NCI-H460 (cell line): ENCODE measurements at regions not wholly inside any gene's neighbourhood (a gene's known extent, or its start where the extent isn't known, plus 50 kb on each side); places are given as distances from the start of the nearest gene placed in this dataset.
"Not testable (repeated sequence)": the region's sequence is repeated elsewhere in the genome, so short reads cannot be mapped to it uniquely, and the experiment has no call there.

Experiments
- DNase-seq: peaks from one replicate; pipeline ENCODE4 v3.0.0-alpha.2; 2016; ENCODE audit warnings: low read depth; ENCODE audit errors: extremely low read depth

- DNase-seq: no peak
Measured at GRCh38 chr3:64438812-64439211, 213.5 kb upstream of the PRICKLE2 start.

GRCh38 chr3:64438066-64438465 is 212.8 kb upstream of the PRICKLE2 start:
- no peak for DNase-seq

DNA sequence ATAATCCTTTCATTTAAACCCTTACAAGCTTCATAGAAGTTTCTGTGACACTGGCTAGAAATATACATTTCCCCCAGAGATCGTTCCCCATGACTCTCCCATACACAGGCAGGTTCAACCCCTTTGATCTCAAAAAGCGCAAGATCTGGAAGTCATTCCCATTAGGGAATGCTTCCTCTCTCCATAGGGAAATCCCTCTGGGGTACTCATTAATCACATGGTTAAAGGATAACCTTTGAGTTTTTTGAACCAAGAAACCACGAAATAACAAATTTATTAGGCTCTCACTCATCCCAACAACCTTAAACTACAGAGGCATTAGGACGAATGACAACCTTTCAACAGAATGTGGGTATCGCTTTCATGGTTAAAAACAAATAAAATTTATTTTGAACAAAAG is 211.9 kb upstream of the PRICKLE2 start:
- no peak for DNase-seq

- not testable (repeated sequence) for DNase-seq
Measured at GRCh38 chr3:64435023-64435422, 209.8 kb upstream of the PRICKLE2 start.

- DNase-seq: no peak
Measured at GRCh38 chr3:64432870-64433269, 207.6 kb upstream of the PRICKLE2 start.

GRCh38 chr3:64431526-64432091 is 206.3 kb upstream of the PRICKLE2 start:
- no peak for DNase-seq

- no peak for DNase-seq
Measured at GRCh38 chr3:64427671-64428070, 202.4 kb upstream of the PRICKLE2 start.

DNA sequence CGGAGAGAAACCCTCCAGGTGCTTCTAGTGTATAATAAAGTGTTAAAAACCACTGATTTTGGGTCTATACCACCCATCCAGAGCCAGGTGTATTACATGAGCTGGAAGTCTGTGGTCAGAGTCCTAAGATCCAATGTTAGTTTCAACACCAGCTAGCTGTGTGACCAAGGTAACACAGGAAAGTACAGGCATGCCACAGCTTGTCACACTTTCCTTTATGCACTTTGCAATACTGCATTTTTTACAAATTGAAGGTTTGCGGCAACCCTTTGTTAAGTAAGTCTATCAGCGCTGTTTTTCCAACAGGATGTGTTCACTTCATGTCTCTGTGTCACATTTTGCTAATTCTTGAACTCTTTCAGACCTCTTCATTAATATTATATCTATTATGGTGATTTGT is 201.3 kb upstream of the PRICKLE2 start:
- no peak for DNase-seq

DNA sequence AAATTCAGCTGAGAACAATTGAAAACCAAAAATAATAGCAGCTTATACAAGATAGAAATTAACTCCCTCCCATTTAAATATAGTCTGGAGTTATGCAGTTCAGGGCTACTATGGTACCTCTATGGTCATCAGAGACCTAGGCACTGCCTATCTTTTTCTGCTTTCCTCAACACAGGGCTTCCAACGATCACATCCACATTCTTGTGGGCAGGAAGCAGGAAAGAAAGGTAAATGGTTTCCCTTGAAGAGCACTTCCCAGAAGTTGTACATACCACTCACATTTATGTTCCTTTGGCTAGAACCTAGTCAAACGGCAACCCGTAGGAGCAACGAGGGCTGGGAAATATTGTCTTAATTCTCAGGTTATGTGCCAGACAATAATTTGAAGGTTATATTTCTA is 197.7 kb upstream of the PRICKLE2 start:
- no peak for DNase-seq

GRCh38 chr3:64422192-64422591 is 196.9 kb upstream of the PRICKLE2 start:
- DNase-seq: no peak

GRCh38 chr3:64417816-64418215 is 192.6 kb upstream of the PRICKLE2 start:
- no peak for DNase-seq

DNA sequence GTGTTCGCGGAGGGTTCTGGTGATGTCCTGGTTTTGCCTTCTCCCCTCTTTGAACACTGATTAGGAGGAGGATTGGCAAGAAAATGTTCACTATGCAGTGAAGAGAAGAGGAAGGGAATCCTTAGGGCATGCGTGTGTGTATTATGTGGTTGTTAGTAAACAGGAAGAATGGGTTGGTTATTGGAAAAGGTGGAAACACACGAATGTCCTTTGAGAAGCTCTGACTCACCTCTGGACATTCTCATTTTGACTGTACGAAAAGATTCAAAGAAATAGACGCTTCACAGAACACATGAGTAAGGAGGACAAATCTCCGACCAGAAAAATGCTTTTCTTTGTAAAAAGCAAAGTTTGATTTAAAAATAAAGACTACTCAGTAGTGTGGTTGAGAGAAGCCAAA is 188.8 kb upstream of the PRICKLE2 start:
- no peak for DNase-seq

DNA sequence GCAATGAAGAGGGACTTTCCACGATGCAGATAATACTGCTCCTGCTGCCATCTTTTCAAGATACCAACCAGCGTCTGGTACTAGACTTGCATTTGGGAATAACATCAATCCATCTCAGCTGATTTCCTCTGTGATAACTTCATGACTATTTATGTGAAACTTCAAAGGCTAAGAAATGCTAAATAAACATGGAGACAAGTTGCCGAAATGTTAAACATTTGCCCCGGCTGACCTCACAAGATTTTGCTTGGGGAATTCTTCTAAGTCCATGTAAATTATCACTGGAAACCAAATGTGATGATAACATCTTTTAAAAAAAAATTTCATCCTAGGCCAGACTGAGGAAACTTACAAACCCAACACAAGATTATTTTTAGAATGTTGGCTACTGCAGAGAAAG is 185.8 kb upstream of the PRICKLE2 start:
- DNase-seq: no peak

DNA sequence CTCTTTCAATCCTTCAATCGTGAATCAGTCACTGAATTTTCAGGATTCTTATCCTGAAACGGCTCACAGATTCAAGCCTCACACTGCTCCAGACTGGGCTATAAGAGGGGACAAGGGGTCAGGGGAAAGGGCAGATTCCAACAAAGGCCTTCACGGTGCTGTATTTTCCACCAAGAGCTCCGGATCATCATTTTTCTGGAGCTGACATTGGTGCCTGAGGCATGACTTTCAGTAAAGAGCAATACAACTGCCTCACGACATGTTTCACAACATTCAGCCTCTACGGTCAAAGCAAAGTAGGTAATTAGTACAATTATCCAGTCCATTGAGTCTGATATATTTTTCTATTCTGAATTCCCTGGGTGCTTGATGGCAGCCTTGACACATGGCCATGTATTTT is 185.0 kb upstream of the PRICKLE2 start:
- no peak for DNase-seq

DNA sequence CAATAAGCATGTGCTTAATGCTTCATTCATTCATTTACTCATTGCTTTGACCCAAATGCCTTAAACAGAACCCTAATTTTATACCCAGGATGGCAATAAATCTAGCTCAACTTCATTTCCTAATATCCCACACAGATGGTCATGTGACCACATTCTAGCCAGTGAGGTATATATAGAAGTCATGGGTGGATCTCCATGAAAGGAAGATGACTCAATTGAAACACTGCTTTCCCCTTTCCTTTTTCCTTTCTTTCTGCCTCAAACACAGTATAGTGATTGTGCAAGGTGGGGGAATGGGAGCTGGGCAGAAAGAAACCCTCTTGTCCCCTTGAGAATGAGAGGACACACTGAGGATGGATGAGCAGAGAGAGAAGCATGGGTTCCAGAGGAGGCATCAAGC is 183.5 kb upstream of the PRICKLE2 start:
- no peak for DNase-seq

GRCh38 chr3:64406271-64406670 is 181.0 kb upstream of the PRICKLE2 start:
- no peak for DNase-seq

DNA sequence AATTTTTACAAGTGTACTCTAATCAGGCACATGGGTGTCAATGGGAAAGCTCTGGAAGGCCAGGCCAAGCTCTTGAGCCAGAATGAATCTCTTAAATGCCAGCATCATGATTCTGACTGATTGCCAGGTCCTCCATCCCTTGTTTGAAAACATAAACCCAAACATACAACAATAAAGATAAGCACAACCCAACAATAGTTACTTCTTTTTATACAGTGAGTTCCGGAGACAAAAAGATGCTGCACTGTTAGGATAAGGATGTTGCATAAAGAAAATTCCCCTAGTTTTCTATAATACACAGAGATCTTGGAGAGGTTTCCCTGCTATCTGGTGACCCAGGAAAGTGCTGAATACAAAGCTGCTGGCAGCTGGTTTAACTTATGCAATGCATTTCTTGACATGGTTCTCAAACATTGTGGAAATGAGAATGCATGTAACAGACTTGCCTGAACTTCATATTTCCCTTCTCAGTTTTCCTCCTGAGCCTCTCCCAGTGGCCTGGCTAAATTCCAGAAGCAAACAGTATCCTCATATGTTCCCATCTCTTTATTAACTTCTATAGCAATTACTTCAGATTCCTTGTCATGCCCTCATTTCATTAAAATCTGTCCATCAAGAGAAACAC is 180.1 kb upstream of the PRICKLE2 start:
- DNase-seq: no peak

GRCh38 chr3:64400706-64401105 is 175.4 kb upstream of the PRICKLE2 start:
- DNase-seq: no peak

DNA sequence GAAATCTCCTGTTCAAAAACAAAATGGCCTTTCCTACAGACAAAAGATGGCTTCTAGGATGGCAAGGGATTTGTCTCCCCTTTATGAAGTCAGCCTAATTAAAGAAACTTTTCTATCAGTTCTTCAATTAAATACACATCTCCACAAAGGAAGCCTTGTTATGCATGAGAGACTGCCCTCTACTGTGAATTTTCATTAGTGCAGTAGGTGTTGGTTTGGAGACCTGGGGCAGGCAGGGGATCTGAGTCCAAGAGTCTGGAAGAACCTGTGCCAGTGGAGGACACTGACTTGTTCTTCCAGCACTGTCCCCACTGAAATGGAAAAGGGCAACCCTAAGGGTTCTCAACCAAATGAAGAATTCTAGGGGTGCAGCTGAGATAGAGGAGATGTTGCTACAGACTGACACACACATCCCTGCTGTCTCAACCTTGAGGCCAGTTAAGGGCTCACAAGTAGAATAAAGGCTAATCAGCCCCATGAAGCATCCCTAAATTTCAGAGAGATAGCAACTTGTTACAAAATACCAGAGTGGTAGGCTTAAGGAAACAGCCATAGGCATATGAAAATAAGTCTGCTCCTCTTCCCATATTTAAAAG is 174.0 kb upstream of the PRICKLE2 start:
- DNase-seq: peak; percentile 13

DNA sequence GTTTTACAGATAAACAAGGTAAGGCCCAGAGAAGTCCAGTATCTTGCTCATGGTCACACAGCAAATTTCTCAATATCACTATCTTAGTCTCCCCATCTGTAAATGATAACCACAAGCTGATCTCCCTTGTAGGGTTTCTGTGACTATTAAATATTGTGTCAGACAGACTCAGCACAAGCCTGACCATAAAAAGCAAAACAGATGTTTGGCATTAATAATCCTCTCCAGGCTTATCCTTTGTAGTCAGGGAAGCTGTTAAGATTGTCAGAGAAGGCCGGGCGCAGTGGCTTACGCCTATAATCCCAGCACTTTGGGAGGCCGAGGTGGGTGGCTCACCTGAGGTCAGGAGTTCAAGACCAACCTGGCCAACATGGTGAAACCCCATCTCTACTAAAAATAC is 173.2 kb upstream of the PRICKLE2 start:
- DNase-seq: no peak

GRCh38 chr3:64398006-64398405 is 172.7 kb upstream of the PRICKLE2 start:
- DNase-seq: no peak

DNA sequence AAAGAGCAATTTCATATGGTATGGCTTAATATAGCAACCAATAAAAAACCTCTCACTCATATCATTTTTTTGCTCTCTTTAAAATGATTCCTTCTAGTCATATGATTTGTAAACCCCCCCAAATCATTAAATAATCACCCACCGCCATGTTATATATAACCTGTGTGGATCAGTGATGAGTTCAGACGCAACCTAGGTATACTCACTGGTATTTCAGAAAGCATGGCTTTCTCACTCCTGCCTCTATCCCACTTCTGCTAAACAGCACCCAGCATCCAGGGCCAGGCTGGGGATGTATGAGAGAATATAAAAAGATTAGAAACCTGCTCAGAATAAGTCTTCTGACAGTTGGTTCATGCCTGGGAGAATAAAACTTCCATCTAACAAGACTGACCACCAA is 172.3 kb upstream of the PRICKLE2 start:
- DNase-seq: no peak

GRCh38 chr3:64395490-64395889 is 170.2 kb upstream of the PRICKLE2 start:
- no peak for DNase-seq
